ENCODE measurements at regions not wholly inside any gene's neighbourhood (a gene's known extent, or its start where the extent isn't known, plus 50 kb on each side); places are given as distances from the start of the nearest gene placed in this dataset.

DNA sequence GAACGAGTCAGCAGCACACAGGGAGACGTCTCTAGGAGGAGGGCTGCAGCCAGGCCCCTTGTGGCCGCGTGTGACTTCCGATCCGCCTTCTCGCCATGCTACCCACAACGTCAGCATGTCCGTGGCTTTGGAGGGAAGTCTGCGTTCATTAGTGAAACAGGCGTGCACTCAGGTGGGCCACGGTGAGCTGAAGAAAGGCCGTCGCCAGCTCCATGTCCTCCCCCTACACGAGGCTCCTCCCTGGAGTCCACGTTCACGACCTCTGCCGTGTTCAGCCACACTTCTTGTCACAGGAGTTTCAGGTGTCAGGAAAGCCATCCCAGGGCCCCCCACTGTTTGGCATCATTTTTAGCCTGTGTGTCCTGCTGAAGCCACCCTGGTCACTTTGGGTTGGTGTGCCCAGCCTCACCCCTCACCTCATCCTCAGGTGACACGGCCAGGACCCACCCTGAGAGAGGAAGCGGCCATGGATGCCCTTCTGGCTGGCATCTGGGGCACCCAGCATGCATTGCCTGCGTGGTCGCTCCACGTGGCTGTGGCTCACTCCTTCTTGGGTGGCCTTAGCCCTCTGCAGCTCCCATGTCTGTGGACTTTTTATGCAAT, 310.6 kb upstream of the SHH start:
- TF ChIP-seq, protein P1, sequence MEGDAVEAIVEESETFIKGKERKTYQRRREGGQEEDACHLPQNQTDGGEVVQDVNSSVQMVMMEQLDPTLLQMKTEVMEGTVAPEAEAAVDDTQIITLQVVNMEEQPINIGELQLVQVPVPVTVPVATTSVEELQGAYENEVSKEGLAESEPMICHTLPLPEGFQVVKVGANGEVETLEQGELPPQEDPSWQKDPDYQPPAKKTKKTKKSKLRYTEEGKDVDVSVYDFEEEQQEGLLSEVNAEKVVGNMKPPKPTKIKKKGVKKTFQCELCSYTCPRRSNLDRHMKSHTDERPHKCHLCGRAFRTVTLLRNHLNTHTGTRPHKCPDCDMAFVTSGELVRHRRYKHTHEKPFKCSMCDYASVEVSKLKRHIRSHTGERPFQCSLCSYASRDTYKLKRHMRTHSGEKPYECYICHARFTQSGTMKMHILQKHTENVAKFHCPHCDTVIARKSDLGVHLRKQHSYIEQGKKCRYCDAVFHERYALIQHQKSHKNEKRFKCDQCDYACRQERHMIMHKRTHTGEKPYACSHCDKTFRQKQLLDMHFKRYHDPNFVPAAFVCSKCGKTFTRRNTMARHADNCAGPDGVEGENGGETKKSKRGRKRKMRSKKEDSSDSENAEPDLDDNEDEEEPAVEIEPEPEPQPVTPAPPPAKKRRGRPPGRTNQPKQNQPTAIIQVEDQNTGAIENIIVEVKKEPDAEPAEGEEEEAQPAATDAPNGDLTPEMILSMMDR (IDR thresholded peaks at IDR 0.05; ENCODE audit: low read depth, low read length, missing input control), result no peak
- TF ChIP-seq, protein P2, sequence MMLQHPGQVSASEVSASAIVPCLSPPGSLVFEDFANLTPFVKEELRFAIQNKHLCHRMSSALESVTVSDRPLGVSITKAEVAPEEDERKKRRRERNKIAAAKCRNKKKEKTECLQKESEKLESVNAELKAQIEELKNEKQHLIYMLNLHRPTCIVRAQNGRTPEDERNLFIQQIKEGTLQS (IDR thresholded peaks at IDR 0.05), result no peak
- TF ChIP-seq RAD21 (IDR thresholded peaks at IDR 0.05), result no peak
- TF ChIP-seq, protein P3, sequence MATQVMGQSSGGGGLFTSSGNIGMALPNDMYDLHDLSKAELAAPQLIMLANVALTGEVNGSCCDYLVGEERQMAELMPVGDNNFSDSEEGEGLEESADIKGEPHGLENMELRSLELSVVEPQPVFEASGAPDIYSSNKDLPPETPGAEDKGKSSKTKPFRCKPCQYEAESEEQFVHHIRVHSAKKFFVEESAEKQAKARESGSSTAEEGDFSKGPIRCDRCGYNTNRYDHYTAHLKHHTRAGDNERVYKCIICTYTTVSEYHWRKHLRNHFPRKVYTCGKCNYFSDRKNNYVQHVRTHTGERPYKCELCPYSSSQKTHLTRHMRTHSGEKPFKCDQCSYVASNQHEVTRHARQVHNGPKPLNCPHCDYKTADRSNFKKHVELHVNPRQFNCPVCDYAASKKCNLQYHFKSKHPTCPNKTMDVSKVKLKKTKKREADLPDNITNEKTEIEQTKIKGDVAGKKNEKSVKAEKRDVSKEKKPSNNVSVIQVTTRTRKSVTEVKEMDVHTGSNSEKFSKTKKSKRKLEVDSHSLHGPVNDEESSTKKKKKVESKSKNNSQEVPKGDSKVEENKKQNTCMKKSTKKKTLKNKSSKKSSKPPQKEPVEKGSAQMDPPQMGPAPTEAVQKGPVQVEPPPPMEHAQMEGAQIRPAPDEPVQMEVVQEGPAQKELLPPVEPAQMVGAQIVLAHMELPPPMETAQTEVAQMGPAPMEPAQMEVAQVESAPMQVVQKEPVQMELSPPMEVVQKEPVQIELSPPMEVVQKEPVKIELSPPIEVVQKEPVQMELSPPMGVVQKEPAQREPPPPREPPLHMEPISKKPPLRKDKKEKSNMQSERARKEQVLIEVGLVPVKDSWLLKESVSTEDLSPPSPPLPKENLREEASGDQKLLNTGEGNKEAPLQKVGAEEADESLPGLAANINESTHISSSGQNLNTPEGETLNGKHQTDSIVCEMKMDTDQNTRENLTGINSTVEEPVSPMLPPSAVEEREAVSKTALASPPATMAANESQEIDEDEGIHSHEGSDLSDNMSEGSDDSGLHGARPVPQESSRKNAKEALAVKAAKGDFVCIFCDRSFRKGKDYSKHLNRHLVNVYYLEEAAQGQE (IDR thresholded peaks at IDR 0.05), result no peak
